MM.1S (cell line): ENCODE measurements at regions not wholly inside any gene's neighbourhood (a gene's known extent, or its start where the extent isn't known, plus 50 kb on each side); places are given as distances from the start of the nearest gene placed in this dataset.

Experiments used
- EZH2 ChIP-seq: fragments of 300-600 bp; sonication (generic); optimal IDR thresholded peaks from 2 replicates; pipeline ENCODE3; 2017; ENCODE audit warnings: low read depth, mild to moderate bottlenecking, antibody characterized with exemption, low read length, mixed read lengths
- TF ChIP-seq, protein P1 (sequence below): fragments of 300-600 bp; sonication (generic); IDR thresholded peaks from 2 replicates; pipeline ENCODE4 v1.5.1; 2016; ENCODE audit warnings: antibody characterized with exemption, low read length, mixed read lengths

DNA sequence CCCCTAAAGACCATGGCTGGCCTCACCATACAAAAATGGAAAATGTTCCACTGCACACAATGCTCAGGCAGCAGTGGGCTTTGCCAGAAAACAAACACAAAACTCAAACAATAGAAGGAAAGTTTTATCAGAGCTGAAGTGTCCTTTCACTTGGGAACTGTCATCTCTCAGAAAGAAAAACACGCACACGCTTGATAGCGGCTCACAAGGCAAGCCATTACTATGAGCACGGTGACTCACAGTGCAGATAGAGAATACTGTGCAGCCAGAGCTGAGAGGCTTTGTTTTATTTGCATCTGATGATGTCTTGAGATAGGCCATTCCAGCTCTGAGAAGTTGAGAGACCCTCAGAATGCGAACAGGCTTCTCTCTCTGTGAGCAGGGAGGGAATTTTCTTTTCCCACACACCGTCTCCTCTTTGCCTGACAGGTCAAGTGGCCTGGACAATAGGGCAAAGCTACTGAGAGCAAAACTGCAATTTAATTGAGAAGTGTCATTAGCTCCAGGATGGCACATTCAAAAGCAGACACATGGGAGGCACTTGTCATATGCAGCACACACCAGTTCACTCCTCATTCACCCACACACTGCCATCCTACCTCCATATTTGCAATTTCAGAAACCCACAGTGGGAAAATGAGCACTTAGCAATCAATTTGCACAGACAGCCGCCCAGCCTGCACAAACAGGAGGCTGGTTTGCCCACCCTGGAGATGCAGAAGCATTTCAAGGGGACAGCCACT lies 236.6 kb downstream of the SS18 start:
- TF ChIP-seq, protein P1, sequence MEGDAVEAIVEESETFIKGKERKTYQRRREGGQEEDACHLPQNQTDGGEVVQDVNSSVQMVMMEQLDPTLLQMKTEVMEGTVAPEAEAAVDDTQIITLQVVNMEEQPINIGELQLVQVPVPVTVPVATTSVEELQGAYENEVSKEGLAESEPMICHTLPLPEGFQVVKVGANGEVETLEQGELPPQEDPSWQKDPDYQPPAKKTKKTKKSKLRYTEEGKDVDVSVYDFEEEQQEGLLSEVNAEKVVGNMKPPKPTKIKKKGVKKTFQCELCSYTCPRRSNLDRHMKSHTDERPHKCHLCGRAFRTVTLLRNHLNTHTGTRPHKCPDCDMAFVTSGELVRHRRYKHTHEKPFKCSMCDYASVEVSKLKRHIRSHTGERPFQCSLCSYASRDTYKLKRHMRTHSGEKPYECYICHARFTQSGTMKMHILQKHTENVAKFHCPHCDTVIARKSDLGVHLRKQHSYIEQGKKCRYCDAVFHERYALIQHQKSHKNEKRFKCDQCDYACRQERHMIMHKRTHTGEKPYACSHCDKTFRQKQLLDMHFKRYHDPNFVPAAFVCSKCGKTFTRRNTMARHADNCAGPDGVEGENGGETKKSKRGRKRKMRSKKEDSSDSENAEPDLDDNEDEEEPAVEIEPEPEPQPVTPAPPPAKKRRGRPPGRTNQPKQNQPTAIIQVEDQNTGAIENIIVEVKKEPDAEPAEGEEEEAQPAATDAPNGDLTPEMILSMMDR = no peak
- TF ChIP-seq EZH2 = no peak
